ENCODE measurements at regions not wholly inside any gene's neighbourhood (a gene's known extent, or its start where the extent isn't known, plus 50 kb on each side); places are given as distances from the start of the nearest gene placed in this dataset.

DNA sequence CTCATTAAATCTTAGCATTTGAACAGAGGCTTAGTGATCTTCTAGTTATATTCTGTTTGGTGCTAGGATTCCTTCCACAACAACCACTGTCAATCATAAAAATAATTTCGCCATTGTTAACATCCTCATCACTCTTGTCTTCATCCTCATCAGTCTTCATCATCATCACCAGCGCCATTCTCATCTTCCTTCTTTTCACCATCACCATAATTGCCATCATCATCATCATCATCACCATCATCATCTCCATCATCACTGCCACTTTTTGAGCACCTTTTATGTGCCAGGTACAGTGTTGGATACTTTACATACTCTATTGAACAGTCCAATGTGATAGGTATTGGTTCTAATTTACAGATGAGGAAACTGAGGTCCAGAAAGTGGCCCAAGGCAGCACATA lies 245.7 kb downstream of the PTPRU start:
- no peak overlapping the region for H3K27ac ChIP-seq (ENCODE audit: low read depth in 2 of 2, low read length in 1 of 2)
- H3K4me3 ChIP-seq (ENCODE audit: low read depth in 1 of 2, low read length in 2 of 2) = no peak overlapping the region
- H3K9me3 ChIP-seq (ENCODE audit: control insufficient read depth in 2 of 2, insufficient read depth in 1 of 2, low read depth in 1 of 2, low read length in 1 of 2) = no peaks in the 10 kb centered on the region
- 85 to 86% methylated on average over 2 of the region's 2 CpGs for WGBS, 2 donors
- H3K27me3 ChIP-seq (ENCODE audit: control insufficient read depth in 1 of 2, insufficient read depth in 2 of 2, low read length in 2 of 2) = no peaks in the 10 kb centered on the region
- H3K36me3 ChIP-seq (ENCODE audit: control insufficient read depth in 2 of 2, insufficient read depth in 2 of 2, low read length in 1 of 2) = no peaks in the 10 kb centered on the region
- peaks cover 0 to 3% of the 10 kb centered on the region in 2 donors for H3K4me1 ChIP-seq (ENCODE audit: control insufficient read depth in 2 of 2, insufficient read depth in 2 of 2, low read length in 1 of 2)

DNA sequence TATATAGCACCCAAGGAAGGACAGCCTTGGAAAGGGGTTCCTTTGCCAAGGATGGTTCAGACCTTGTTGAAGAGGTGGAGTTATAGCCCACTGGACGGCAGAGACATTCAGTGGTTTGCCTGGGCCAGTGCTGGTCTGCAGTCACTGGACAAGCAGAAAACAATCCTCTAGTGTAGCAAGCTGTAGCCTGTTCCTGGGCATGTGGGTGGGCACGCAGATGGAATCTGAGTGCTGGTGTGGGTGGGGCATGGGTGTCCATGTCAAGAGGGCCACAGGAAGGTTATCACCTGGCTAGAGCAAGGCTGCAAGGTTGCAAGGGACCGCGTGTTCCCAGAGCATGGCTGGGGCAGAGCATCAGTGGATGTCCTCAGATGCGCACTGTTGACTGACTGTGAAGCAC lies 244.7 kb downstream of the PTPRU start:
- H3K36me3 ChIP-seq (ENCODE audit: control insufficient read depth in 2 of 2, insufficient read depth in 2 of 2, low read length in 1 of 2) = no peaks in the 10 kb centered on the region
- H3K4me1 ChIP-seq (ENCODE audit: control insufficient read depth in 2 of 2, insufficient read depth in 2 of 2, low read length in 1 of 2) = peaks cover 0 to 3% of the 10 kb centered on the region in 2 donors
- H3K4me3 ChIP-seq (ENCODE audit: low read depth in 1 of 2, low read length in 2 of 2) = no peak overlapping the region
- 67 to 68% methylated on average over 5 of the region's 5 CpGs for WGBS, 2 donors
- H3K9me3 ChIP-seq (ENCODE audit: control insufficient read depth in 2 of 2, insufficient read depth in 1 of 2, low read depth in 1 of 2, low read length in 1 of 2) = no peaks in the 10 kb centered on the region
- no peak overlapping the region for H3K27ac ChIP-seq (ENCODE audit: low read depth in 2 of 2, low read length in 1 of 2)
- no peaks in the 10 kb centered on the region for H3K27me3 ChIP-seq (ENCODE audit: control insufficient read depth in 1 of 2, insufficient read depth in 2 of 2, low read length in 2 of 2)

DNA sequence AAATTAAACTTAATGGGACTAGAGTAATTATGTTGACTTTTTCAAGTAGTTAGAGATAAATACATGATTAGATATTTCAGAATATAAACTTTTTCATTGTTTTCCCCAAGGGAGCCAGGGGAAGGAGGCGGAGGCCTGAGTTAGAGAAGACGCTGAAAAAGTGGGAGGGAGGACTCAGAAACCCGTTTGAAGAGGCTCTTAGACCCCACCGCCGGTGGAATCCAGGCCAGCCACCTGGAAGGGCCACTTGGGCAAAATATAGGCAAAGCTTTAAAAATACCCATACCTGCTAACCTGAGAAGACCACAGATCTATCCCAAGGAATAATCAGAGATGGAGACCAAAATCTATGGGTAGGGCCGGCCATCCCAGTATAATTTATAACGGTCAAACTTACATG lies 242.6 kb downstream of the PTPRU start:
- WGBS, 2 donors = 39 to 45% methylated on average over 7 of the region's 7 CpGs
- no peak overlapping the region for H3K4me3 ChIP-seq (ENCODE audit: low read depth in 1 of 2, low read length in 2 of 2)

DNA sequence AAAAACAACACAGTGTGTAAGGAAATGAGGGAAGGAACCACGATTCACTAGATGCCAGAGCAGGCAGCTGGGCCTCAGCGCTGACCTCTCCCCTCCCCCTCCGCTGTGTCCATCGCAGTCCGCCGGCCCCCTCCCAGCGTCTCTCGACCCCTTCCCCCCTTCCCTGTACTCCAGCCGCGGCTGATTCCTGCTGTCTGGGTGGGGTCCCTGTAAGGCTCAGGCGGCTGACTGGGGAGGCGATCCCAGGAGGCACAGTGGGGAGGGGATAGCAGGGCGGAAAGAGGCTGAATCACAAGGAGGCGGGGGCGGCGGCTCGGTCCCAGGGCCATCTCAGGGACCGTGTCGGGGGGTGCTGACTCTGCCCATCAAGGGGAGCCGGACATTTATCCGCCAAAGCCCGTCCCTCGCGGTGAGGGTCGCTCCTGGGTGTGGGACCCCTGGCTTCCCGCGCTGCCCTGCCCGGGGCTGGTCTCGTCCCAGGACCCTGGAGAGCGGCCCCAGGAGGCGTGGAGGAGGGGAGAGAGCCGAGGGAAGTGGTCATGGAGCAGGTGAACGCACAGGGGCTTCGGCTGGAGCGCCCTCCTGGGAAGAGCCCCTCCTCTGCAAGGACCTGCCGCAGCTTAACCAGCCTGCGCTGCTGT lies 241.9 kb downstream of the PTPRU start:
- Histone ChIP-seq H3K27me3 (ENCODE audit: control insufficient read depth in 1 of 2, insufficient read depth in 2 of 2, low read length in 2 of 2) (no peaks in the 10 kb centered on the region), H3K4me3 (ENCODE audit: low read depth in 1 of 2, low read length in 2 of 2) (no peak overlapping the region), H3K9me3 (ENCODE audit: control insufficient read depth in 2 of 2, insufficient read depth in 1 of 2, low read depth in 1 of 2, low read length in 1 of 2) (no peaks in the 10 kb centered on the region), H3K27ac (ENCODE audit: low read depth in 2 of 2, low read length in 1 of 2) (no peak overlapping the region), H3K4me1 (ENCODE audit: control insufficient read depth in 2 of 2, insufficient read depth in 2 of 2, low read length in 1 of 2) (peaks cover 0 to 3% of the 10 kb centered on the region in 2 donors), H3K36me3 (ENCODE audit: control insufficient read depth in 2 of 2, insufficient read depth in 2 of 2, low read length in 1 of 2) (no peaks in the 10 kb centered on the region)
- 9 to 10% methylated on average over 29 to 37 of the region's 37 CpGs for WGBS, 2 donors

More for the DNA sequence above, 242.6 kb downstream of the PTPRU start:
- Histone ChIP-seq H3K4me1 (ENCODE audit: control insufficient read depth in 2 of 2, insufficient read depth in 2 of 2, low read length in 1 of 2) (peaks cover 0 to 3% of the 10 kb centered on the region in 2 donors), H3K27me3 (ENCODE audit: control insufficient read depth in 1 of 2, insufficient read depth in 2 of 2, low read length in 2 of 2) (no peaks in the 10 kb centered on the region), H3K27ac (ENCODE audit: low read depth in 2 of 2, low read length in 1 of 2) (no peak overlapping the region), H3K9me3 (ENCODE audit: control insufficient read depth in 2 of 2, insufficient read depth in 1 of 2, low read depth in 1 of 2, low read length in 1 of 2) (no peaks in the 10 kb centered on the region), H3K36me3 (ENCODE audit: control insufficient read depth in 2 of 2, insufficient read depth in 2 of 2, low read length in 1 of 2) (no peaks in the 10 kb centered on the region)

DNA sequence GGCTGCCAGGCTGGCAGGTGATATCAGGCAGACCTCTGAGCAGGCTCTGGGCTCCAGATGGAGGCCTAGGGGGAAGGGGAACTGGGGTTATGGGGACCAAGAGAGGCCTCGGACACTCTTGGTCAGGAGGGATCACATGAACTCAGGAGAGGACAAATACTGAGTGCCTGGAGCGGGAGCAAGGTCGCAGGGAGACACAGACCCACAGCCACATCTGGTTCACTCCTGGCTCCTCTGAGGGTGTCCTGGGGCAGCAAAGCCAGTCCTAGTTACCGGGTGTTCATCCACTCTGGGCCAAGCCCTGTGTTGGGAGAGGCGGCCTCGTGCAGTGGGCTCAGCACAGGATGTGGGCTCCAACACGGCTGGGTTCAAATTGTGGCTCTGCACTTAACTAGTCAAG lies 239.0 kb downstream of the PTPRU start:
- 74 to 78% methylated on average over 6 to 7 of the region's 7 CpGs for WGBS, 2 donors
- no peaks in the 10 kb centered on the region for H3K27me3 ChIP-seq (ENCODE audit: control insufficient read depth in 1 of 2, insufficient read depth in 2 of 2, low read length in 2 of 2)
- no peaks in the 10 kb centered on the region for H3K9me3 ChIP-seq (ENCODE audit: control insufficient read depth in 2 of 2, insufficient read depth in 1 of 2, low read depth in 1 of 2, low read length in 1 of 2)
- no peak overlapping the region for H3K4me3 ChIP-seq (ENCODE audit: low read depth in 1 of 2, low read length in 2 of 2)
- no peaks in the 10 kb centered on the region for H3K4me1 ChIP-seq (ENCODE audit: control insufficient read depth in 2 of 2, insufficient read depth in 2 of 2, low read length in 1 of 2)
- H3K36me3 ChIP-seq (ENCODE audit: control insufficient read depth in 2 of 2, insufficient read depth in 2 of 2, low read length in 1 of 2) = no peaks in the 10 kb centered on the region
- H3K27ac ChIP-seq (ENCODE audit: low read depth in 2 of 2, low read length in 1 of 2) = no peak overlapping the region

DNA sequence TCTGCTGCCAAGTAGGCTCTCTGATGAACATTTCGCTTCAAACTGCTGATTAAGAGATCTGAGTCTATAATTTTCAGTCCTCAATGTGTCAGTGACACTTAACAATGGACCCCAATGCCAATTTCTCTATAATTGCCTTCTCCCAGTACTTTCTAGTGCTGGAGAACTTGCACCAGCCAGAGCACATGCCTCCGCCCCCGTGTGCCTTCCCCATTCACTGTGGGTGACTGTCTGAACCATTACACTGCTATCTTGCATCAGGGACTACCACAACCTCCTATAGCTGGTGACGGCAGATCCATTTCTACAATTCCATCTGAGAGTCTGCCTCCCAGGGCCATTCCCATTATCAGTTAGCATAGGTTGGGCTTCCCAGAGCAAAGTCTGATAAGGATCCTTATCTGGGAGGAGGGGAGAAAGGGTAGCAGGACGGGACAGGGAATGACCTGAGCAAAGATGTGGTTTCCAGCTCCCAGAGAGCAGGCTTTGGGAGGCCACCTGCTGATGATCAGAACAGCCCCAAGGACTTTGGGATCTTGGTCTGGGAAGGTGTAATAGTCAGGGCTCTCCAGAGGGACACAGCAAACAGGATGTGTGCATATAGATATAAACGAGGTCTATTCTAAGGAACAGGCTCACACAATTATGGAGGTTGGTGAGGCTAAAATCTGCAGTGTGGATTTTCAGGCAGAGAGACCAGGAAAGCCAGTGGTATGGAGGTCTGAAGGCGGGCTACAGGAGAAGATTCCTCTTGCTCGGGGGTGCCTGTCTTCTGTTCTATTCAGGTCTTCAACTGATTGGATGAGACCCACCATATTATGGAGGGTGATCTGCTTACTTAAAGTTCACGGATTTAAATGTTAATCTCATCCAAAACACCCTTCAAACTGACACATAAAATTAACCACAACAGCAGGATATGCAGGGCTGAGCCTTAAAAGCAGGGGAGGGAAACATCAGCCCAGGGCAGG lies 238.2 kb downstream of the PTPRU start:
- Histone ChIP-seq H3K36me3 (ENCODE audit: control insufficient read depth in 2 of 2, insufficient read depth in 2 of 2, low read length in 1 of 2) (no peaks in the 10 kb centered on the region), H3K4me3 (ENCODE audit: low read depth in 1 of 2, low read length in 2 of 2) (no peak overlapping the region), H3K27me3 (ENCODE audit: control insufficient read depth in 1 of 2, insufficient read depth in 2 of 2, low read length in 2 of 2) (no peaks in the 10 kb centered on the region), H3K27ac (ENCODE audit: low read depth in 2 of 2, low read length in 1 of 2) (no peak overlapping the region), H3K9me3 (ENCODE audit: control insufficient read depth in 2 of 2, insufficient read depth in 1 of 2, low read depth in 1 of 2, low read length in 1 of 2) (no peaks in the 10 kb centered on the region), H3K4me1 (ENCODE audit: control insufficient read depth in 2 of 2, insufficient read depth in 2 of 2, low read length in 1 of 2) (no peaks in the 10 kb centered on the region)
- WGBS, 2 donors = 55 to 59% methylated on average over 9 of the region's 9 CpGs

DNA sequence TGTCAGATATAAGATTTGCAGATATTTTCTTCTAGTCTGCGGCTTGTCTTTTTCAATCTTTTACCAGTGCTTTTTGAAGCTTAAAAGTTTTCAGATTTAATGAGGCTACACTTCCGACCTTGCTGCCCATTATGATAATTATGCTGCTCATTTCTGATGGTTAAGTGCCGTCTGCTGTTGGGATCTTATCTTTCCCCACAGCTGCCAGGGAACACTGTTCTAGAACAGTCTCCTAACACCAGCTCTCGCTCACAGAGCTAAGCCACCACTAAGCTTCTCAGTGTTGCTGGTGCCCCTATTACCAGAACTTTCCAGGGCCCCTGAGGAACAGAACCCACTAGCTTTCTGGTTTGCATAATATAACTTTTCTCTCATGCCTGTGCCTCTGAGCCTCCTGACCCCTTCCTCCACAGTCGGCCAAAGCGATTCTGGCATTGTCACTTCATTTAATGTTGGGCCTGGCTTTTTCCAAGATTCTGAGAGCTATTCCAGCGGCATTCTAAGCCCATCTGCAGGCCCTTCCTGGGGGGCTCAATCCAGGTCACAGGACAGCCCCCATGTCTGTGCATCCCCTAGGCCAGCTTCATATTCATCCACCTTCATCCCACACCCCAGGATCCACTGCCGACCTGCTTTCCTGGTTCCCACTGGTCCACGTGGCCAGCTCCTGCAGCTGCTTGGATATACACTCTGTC lies 237.0 kb downstream of the PTPRU start:
- H3K9me3 ChIP-seq (ENCODE audit: control insufficient read depth in 2 of 2, insufficient read depth in 1 of 2, low read depth in 1 of 2, low read length in 1 of 2) = no peaks in the 10 kb centered on the region
- no peak overlapping the region for H3K4me3 ChIP-seq (ENCODE audit: low read depth in 1 of 2, low read length in 2 of 2)
- no peaks in the 10 kb centered on the region for H3K4me1 ChIP-seq (ENCODE audit: control insufficient read depth in 2 of 2, insufficient read depth in 2 of 2, low read length in 1 of 2)
- no peaks in the 10 kb centered on the region for H3K27me3 ChIP-seq (ENCODE audit: control insufficient read depth in 1 of 2, insufficient read depth in 2 of 2, low read length in 2 of 2)
- H3K27ac ChIP-seq (ENCODE audit: low read depth in 2 of 2, low read length in 1 of 2) = no peak overlapping the region
- no peaks in the 10 kb centered on the region for H3K36me3 ChIP-seq (ENCODE audit: control insufficient read depth in 2 of 2, insufficient read depth in 2 of 2, low read length in 1 of 2)
- WGBS, 2 donors = 72 to 76% methylated on average over 9 of the region's 9 CpGs

DNA sequence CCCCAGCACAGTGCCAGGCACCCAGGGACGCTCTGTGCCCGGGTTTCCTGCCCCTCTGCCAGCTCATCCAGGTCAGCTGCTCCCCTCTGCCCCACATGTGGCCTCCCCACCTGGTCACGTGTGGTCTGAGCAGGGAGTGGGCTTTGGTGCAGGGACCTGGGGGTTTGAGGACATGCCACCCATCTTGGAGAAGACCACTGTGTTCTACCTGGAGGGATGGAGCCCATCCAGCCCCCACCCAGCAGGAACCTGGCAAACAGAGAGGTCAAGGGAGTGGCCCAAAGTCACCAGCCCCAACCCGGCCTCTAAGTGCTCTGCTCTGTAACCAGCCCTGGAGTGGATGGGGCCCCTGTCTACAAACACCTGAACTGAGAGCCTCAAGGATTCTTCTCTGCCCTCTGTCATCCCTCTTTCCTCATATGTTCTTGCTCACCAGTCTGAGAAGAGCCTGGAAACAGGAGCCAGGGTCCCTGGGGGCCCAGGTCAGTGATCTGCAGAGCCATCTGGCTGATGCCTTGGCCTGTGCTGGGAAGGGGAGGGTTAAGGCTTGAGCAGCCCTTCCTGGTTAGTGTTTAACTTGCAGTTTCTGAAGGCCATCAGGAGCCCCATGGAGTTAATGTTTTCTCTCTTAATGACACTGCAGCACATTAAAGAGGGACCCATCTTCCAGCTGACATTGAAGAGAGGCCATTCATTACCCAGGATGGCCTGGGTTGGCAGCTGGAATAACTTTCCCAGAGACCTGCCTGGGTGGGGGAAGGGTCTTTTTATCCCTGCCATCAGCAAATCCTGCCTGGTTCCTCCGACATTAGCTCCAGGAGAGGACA lies 235.4 kb downstream of the PTPRU start:
- Histone ChIP-seq H3K4me1 (ENCODE audit: control insufficient read depth in 2 of 2, insufficient read depth in 2 of 2, low read length in 1 of 2) (no peaks in the 10 kb centered on the region), H3K36me3 (ENCODE audit: control insufficient read depth in 2 of 2, insufficient read depth in 2 of 2, low read length in 1 of 2) (no peaks in the 10 kb centered on the region), H3K4me3 (ENCODE audit: low read depth in 1 of 2, low read length in 2 of 2) (no peak overlapping the region), H3K9me3 (ENCODE audit: control insufficient read depth in 2 of 2, insufficient read depth in 1 of 2, low read depth in 1 of 2, low read length in 1 of 2) (no peaks in the 10 kb centered on the region), H3K27me3 (ENCODE audit: control insufficient read depth in 1 of 2, insufficient read depth in 2 of 2, low read length in 2 of 2) (no peaks in the 10 kb centered on the region), H3K27ac (ENCODE audit: low read depth in 2 of 2, low read length in 1 of 2) (no peak overlapping the region)
- WGBS, 2 donors = 52 to 55% methylated on average over 5 of the region's 5 CpGs

DNA sequence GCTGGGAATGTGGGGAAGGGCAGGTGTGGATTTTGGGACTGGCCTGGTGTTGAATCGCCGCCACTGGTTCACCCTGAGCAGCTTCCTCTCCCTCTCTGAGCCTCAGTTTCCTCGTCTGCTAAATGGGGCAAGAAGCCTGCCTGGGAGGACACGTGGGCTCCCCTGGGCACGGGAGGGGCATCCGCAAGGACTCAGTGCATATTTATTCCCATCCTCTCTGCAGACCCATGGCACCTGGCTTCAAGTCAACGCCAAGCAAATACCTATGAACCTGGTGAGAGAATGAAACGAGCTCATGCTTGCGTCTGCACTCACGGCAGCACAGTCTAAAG lies 234.4 kb downstream of the PTPRU start:
- H3K4me3 ChIP-seq (ENCODE audit: low read depth in 1 of 2, low read length in 2 of 2) = no peak overlapping the region
- no peaks in the 10 kb centered on the region for H3K4me1 ChIP-seq (ENCODE audit: control insufficient read depth in 2 of 2, insufficient read depth in 2 of 2, low read length in 1 of 2)
- WGBS, 2 donors = 67 to 75% methylated on average over 10 of the region's 10 CpGs
- H3K9me3 ChIP-seq (ENCODE audit: control insufficient read depth in 2 of 2, insufficient read depth in 1 of 2, low read depth in 1 of 2, low read length in 1 of 2) = peaks cover 0 to 3% of the 10 kb centered on the region in 2 donors
- H3K36me3 ChIP-seq (ENCODE audit: control insufficient read depth in 2 of 2, insufficient read depth in 2 of 2, low read length in 1 of 2) = no peaks in the 10 kb centered on the region
- H3K27ac ChIP-seq (ENCODE audit: low read depth in 2 of 2, low read length in 1 of 2) = no peak overlapping the region
- H3K27me3 ChIP-seq (ENCODE audit: control insufficient read depth in 1 of 2, insufficient read depth in 2 of 2, low read length in 2 of 2) = no peaks in the 10 kb centered on the region

Measured in esophagus (tissue), 2 donors.